MM.1S (cell line): ENCODE measurements at regions not wholly inside any gene's neighbourhood (a gene's known extent, or its start where the extent isn't known, plus 50 kb on each side); places are given as distances from the start of the nearest gene placed in this dataset.

Experiments
- EZH2 ChIP-seq: fragments of 300-600 bp; sonication (generic); optimal IDR thresholded peaks from 2 replicates; pipeline ENCODE3; 2017; ENCODE audit warnings: low read depth, mild to moderate bottlenecking, antibody characterized with exemption, low read length, mixed read lengths
- TF ChIP-seq, protein P1 (sequence below): fragments of 300-600 bp; sonication (generic); IDR thresholded peaks from 2 replicates; pipeline ENCODE4 v1.5.1; 2016; ENCODE audit warnings: antibody characterized with exemption, low read length, mixed read lengths

DNA sequence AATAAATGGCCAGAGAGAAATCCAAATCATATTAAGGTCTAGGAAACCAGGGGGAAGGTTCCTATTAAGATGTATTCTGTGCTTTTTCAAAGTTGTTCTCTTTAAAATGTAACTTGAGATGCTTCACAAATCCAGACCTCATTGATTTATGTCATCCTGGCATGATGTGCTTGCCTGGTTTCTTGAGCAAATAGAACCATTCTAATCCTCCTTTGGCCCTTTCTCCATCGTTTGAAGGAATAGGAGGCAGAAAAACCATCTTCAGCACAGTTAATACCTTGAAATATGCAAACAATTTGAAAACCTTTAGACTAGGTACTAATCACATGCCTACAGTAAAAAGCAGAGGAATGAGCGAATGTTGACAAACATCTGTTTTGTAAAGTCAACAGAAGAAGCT lies 202.2 kb upstream of the CXorf66 start:
- TF ChIP-seq, protein P1, sequence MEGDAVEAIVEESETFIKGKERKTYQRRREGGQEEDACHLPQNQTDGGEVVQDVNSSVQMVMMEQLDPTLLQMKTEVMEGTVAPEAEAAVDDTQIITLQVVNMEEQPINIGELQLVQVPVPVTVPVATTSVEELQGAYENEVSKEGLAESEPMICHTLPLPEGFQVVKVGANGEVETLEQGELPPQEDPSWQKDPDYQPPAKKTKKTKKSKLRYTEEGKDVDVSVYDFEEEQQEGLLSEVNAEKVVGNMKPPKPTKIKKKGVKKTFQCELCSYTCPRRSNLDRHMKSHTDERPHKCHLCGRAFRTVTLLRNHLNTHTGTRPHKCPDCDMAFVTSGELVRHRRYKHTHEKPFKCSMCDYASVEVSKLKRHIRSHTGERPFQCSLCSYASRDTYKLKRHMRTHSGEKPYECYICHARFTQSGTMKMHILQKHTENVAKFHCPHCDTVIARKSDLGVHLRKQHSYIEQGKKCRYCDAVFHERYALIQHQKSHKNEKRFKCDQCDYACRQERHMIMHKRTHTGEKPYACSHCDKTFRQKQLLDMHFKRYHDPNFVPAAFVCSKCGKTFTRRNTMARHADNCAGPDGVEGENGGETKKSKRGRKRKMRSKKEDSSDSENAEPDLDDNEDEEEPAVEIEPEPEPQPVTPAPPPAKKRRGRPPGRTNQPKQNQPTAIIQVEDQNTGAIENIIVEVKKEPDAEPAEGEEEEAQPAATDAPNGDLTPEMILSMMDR: no peak
- TF ChIP-seq EZH2: no peak
